BLaER1 (cell line): ENCODE measurements at regions not wholly inside any gene's neighbourhood (a gene's known extent, or its start where the extent isn't known, plus 50 kb on each side); places are given as distances from the start of the nearest gene placed in this dataset.

Experiments
- H3K27ac ChIP-seq: shearing (Covaris generic); formaldehyde crosslinking; 2 replicates; pipeline ENCODE4 v1.8.1; 2022
- H3K27me3 ChIP-seq: shearing (Covaris generic); formaldehyde crosslinking; 2 replicates; pipeline ENCODE4 v1.8.1; 2022
- H3K36me3 ChIP-seq: shearing (Covaris generic); formaldehyde crosslinking; 2 replicates; pipeline ENCODE4 v1.8.1; 2022
- H3K4me1 ChIP-seq: shearing (Covaris generic); formaldehyde crosslinking; 2 replicates; pipeline ENCODE4 v1.8.1; 2022
- H3K4me2 ChIP-seq: shearing (Covaris generic); formaldehyde crosslinking; 2 replicates; pipeline ENCODE4 v1.8.1; 2022
- H3K4me3 ChIP-seq: shearing (Covaris generic); formaldehyde crosslinking; 2 replicates; pipeline ENCODE4 v1.8.1; 2022
- H3K9ac ChIP-seq: shearing (Covaris generic); formaldehyde crosslinking; 2 replicates; pipeline ENCODE4 v1.8.1; 2022
- H3K9me3 ChIP-seq: shearing (Covaris generic); formaldehyde crosslinking; 2 replicates; pipeline ENCODE4 v1.8.1; 2022
- H4K20me1 ChIP-seq: shearing (Covaris generic); formaldehyde crosslinking; 2 replicates; pipeline ENCODE4 v1.8.1; 2022
- Cebpa-rat ChIP-seq: shearing (Covaris generic); IDR thresholded peaks from 2 replicates; pipeline ENCODE4 v1.8.1; 2022

DNA sequence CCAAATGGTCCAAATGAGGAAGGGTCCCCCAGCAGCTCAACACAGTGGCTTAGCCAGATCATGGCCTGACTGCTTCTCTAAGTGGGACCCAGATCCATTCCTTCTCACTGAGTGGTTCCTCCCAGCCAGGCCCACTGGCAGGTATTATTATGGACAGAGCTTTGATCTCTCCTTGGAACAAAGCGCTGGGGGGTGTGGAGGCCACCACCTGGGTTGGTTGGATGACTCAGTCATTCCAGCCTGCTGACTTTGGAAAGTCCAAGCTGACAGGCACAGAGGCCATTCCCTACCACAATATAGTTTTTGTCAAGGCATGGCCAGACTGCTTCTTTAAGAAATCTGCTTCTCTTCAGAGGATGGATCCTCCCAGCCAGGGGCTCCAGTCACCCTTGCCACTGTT is 341.1 kb downstream of the BTG1 start:
- Histone ChIP-seq H3K27ac (no peak overlapping the region), H3K36me3 (no peaks in the 10 kb centered on the region), H4K20me1 (no peaks in the 10 kb centered on the region), H3K4me1 (no peaks in the 10 kb centered on the region), H3K9me3 (peaks cover 26% of the 10 kb centered on the region), H3K27me3 (no peaks in the 10 kb centered on the region), H3K4me3 (no peak overlapping the region), H3K4me2 (no peak overlapping the region), H3K9ac (no peak overlapping the region)
- TF ChIP-seq Cebpa-rat = no peak

DNA sequence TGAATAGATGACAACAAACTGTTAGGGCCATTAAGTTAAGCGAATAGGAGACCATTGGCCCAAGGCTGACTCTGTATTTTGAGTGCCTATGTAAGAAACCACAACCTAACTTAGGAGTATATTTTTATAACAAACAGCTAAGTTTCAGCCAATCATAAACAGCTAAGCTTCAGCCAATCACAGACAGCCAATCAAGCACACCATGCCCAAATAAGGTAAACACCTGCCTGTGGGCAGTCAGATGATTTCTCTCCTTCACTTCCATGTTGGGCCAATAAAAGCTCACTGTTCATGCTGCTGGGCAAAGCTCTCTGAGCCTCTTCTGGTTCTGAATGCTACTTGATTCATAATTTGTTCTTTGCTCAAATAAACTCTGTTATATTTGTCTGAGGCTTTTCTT is 344.6 kb downstream of the BTG1 start:
- peaks cover 11% of the 10 kb centered on the region; the same call in 1 of the 2 replicates for H3K9me3 ChIP-seq
- H3K9ac ChIP-seq = no peak overlapping the region
- no peak for TF ChIP-seq Cebpa-rat
- no peak overlapping the region for H3K4me3 ChIP-seq
- H3K4me1 ChIP-seq = no peaks in the 10 kb centered on the region
- no peaks in the 10 kb centered on the region for H3K27me3 ChIP-seq
- no peak overlapping the region for H3K27ac ChIP-seq
- no peak overlapping the region for H3K4me2 ChIP-seq
- no peaks in the 10 kb centered on the region for H4K20me1 ChIP-seq
- no peaks in the 10 kb centered on the region for H3K36me3 ChIP-seq

DNA sequence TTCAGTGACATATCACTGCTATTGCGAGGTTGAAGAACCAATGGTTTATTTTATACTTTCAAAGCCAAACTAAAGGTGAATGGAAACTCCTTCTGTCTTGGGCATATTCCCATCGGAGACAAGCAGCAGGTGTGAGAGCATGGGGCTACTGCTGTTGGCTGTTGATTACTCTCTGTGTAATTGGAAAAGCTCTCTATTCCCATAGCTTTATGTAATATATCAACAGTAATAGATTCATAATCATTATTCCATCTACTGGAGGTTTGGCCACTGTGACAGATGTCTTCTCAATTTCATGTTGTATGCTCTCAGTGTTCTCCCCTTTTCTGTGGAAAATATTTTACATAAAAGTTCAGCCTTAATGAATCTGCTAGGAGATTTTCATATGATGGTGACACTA is 352.0 kb downstream of the BTG1 start:
- Histone ChIP-seq H3K4me2 (no peak overlapping the region), H3K9ac (no peak overlapping the region), H3K4me1 (no peaks in the 10 kb centered on the region), H4K20me1 (no peaks in the 10 kb centered on the region), H3K27me3 (no peaks in the 10 kb centered on the region), H3K9me3 (no peaks in the 10 kb centered on the region), H3K27ac (no peak overlapping the region), H3K36me3 (no peaks in the 10 kb centered on the region), H3K4me3 (no peak overlapping the region)
- TF ChIP-seq Cebpa-rat = no peak

DNA sequence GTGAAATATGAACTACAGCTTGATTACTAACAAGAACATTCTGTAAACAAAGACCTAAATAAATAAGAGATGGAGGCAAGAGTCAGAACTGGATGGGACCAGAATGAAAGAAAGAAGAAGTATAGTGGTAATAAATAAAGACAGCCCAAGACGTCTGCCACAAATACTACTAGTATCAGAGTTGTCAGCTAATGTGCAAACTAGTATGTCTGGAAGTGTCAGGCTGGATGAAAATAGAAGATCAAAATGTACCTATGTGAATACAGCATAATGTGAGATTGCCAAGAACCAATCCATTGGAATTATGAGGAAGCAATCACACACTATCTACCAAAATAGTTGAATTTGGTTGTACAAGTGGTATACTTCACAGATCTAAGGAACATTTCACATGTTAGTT is 353.0 kb downstream of the BTG1 start:
- Histone ChIP-seq H3K9me3 (no peaks in the 10 kb centered on the region), H3K9ac (no peak overlapping the region), H3K4me2 (no peak overlapping the region), H3K36me3 (no peaks in the 10 kb centered on the region), H4K20me1 (no peaks in the 10 kb centered on the region), H3K27me3 (no peaks in the 10 kb centered on the region), H3K4me1 (no peaks in the 10 kb centered on the region), H3K4me3 (no peak overlapping the region), H3K27ac (no peak overlapping the region)
- TF ChIP-seq Cebpa-rat = no peak

DNA sequence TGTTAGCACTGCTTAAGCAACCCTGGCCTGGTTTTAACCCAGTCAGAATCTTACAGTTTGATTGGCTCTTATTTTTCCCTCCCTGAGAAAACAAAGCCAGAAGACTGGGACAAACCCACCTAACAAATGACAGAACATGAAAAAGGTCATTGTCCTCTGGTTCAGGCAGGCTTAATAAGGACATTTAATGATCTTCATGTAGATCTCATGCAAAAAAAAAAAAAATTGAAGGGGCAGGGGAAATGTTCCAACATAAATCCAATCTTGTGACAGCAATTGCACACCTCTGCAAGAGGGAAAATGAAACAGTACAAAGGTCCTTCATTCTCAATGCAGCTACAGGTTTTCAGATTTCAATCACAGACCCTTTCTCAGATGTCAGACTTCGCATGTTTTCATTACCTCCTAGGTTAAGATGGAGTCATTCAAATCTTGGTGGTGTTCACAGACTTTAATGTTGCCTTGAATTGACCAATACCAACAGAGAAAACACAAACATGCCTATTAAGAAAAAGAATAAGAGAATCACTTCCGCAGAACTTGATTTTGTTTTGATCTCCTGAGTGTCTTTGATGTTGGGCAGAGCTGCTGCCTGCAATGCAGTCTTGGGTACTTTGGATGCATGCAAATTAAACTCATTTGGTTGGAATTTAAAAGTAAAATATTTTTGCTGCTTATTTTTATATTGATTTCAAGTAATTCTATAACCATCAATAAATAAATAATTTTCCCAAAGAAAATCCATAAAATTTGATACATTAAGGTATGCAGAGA is 359.0 kb downstream of the BTG1 start:
- H3K4me1 ChIP-seq = no peaks in the 10 kb centered on the region
- H3K4me3 ChIP-seq = no peak overlapping the region
- no peaks in the 10 kb centered on the region for H3K27me3 ChIP-seq
- no peak overlapping the region for H3K4me2 ChIP-seq
- H3K27ac ChIP-seq = no peak overlapping the region
- no peaks in the 10 kb centered on the region for H3K9me3 ChIP-seq
- no peaks in the 10 kb centered on the region for H3K36me3 ChIP-seq
- no peaks in the 10 kb centered on the region for H4K20me1 ChIP-seq
- TF ChIP-seq Cebpa-rat = no peak
- H3K9ac ChIP-seq = no peak overlapping the region

DNA sequence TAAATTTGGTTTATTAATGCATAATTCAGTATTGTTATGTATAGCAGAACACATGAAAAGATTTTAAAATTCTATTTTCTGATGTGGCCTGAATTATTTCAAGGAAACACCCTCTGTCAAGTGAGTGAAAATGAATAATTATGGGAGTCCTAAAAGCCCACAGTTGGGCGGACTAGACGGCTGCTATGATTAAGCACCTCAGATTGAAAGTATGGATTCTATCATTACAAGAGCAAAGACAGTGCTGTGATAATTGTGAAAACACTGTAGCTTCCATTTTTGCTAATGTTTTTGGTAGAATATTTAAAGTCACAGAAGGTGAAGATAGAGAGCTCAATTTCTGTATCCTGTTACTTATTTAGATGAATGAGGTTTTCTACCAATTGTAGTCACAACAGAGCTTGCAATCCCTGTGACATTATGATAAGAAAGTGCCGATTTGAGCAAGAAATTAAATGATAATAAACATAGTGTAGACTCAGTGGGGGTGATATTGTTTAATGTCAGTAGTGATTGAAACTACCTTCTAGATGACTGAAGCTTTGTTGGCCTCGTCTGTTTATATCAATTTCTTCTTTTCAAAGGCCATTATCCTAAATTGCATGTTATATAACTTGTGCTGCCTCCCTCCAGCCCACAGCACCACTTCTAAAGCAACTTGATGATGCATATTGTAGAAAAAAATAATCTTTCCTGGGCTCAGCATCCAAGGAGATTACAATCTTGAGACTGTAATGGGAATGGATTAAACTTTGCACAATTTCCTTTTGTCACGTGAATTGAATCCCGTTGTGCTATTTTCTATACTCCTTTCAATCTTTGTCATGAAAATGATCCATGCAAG is 359.8 kb downstream of the BTG1 start:
- Histone ChIP-seq H3K27ac (no peak overlapping the region), H3K9ac (no peak overlapping the region), H3K4me2 (no peak overlapping the region), H4K20me1 (no peaks in the 10 kb centered on the region), H3K4me3 (no peak overlapping the region), H3K27me3 (no peaks in the 10 kb centered on the region), H3K9me3 (no peaks in the 10 kb centered on the region), H3K4me1 (no peaks in the 10 kb centered on the region), H3K36me3 (no peaks in the 10 kb centered on the region)
- no peak for TF ChIP-seq Cebpa-rat

DNA sequence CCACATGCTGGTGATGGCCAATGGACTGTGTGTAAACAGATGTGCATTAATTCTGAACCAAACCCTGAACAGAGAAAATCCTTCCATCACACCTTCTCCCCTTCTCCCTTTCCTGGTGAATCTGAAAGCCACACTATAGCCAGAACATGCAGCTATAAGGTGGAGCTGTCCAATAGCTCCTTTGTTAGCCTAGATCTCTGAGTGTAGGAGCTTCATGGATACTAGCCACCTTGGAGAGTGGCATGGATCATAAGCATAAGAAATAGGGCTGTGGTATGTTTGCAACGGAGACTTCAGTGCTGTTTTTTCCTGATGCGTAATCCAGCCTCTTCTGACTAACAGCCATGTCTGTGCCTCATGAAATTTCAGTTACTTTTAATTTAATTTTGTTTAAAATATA is 364.5 kb downstream of the BTG1 start:
- TF ChIP-seq Cebpa-rat = no peak
- no peaks in the 10 kb centered on the region for H3K36me3 ChIP-seq
- H3K9ac ChIP-seq = no peak overlapping the region
- no peaks in the 10 kb centered on the region; the same call in 1 of the 2 replicates for H3K4me1 ChIP-seq
- H3K27ac ChIP-seq = no peak overlapping the region
- H3K4me2 ChIP-seq = no peak overlapping the region
- H3K27me3 ChIP-seq = no peaks in the 10 kb centered on the region
- H3K9me3 ChIP-seq = no peaks in the 10 kb centered on the region
- no peak overlapping the region for H3K4me3 ChIP-seq
- H4K20me1 ChIP-seq = no peaks in the 10 kb centered on the region

DNA sequence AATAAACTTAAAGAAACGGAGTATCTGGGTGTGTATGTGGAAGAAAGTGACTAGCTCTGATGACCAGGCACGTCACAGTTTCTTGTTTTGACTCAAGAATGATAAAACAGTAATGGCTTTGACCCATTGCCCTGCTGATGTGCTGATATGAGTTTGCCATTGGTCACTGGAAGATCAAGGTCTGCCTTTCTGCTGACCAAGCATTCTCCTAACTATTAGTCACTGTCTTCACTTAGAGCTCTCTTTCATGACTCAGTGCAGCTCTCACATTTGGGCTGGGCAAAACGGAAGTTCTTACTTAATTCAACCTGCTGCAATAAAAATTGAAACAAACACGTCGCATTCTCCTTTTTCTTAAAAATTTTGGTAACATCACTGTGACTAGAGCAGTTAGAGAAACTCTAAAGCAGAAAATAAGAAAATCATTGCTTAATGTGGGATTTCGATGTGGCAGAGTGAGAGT is 366.7 kb downstream of the BTG1 start:
- Histone ChIP-seq H3K9me3 (no peaks in the 10 kb centered on the region), H4K20me1 (no peaks in the 10 kb centered on the region), H3K9ac (no peak overlapping the region), H3K27ac (no peak overlapping the region), H3K27me3 (no peaks in the 10 kb centered on the region), H3K4me2 (no peak overlapping the region), H3K4me1 (no peaks in the 10 kb centered on the region; the same call in 1 of the 2 replicates), H3K4me3 (no peak overlapping the region), H3K36me3 (no peaks in the 10 kb centered on the region)
- no peak for TF ChIP-seq Cebpa-rat

DNA sequence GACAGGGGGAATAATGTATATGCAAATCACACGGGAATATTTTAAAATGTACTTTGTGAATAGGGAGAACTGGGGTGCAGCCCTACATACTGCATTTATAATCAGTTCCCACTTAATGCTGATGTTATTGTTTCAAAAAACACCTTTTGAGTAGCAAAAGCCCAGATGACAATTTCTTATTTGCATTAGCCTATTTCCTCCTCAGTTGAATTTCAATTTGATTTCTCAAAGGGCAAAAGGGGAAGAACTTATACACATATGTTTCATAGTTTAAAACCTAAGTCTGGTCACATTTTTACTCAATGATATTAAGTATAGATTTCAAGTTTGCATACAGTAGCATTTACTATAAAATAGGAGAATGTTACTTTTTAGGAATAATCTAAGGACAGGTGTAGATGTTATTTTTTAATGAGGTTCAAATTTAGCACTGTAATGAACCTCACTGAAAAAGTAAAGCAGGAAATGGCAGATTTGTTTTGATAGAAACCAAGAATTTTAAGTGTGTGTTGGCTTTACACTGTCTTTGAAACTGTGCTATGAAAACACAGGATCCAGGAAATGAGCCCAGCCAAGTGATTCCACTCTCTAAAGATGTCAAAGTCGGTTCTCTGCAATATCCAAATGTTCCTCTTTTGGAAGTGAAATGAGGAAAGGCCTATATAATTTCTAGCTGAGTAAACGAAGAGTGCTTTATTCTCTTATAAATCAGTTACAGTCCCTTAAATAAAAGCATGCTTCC is 367.4 kb downstream of the BTG1 start:
- H3K27ac ChIP-seq = no peak overlapping the region
- no peaks in the 10 kb centered on the region; the same call in 1 of the 2 replicates for H3K4me1 ChIP-seq
- H4K20me1 ChIP-seq = no peaks in the 10 kb centered on the region

More for the DNA sequence above, 367.4 kb downstream of the BTG1 start:
- no peak overlapping the region for H3K4me2 ChIP-seq
- H3K27me3 ChIP-seq = no peaks in the 10 kb centered on the region
- no peaks in the 10 kb centered on the region for H3K9me3 ChIP-seq
- no peak overlapping the region for H3K9ac ChIP-seq
- H3K4me3 ChIP-seq = no peak overlapping the region
- no peak for TF ChIP-seq Cebpa-rat
- no peaks in the 10 kb centered on the region for H3K36me3 ChIP-seq
